HG03175 (cell line): ENCODE measurements at regions not wholly inside any gene's neighbourhood (a gene's known extent, or its start where the extent isn't known, plus 50 kb on each side); places are given as distances from the start of the nearest gene placed in this dataset.
A peak's percentile ranks its signal among the peaks of the same experiment; 100 is the strongest.

Experiments used
- ATAC-seq: cut with Tn5 transposase; IDR thresholded peaks from one replicate; pipeline ENCODE4 v1.9.1; 2021; ENCODE audit warnings: mild to moderate bottlenecking, moderate library complexity; ENCODE audit not compliant: unreplicated experiment

GRCh38 chr4:138535316-138535715, 293.2 kb upstream of the SLC7A11 start:
- no peak for ATAC-seq

DNA sequence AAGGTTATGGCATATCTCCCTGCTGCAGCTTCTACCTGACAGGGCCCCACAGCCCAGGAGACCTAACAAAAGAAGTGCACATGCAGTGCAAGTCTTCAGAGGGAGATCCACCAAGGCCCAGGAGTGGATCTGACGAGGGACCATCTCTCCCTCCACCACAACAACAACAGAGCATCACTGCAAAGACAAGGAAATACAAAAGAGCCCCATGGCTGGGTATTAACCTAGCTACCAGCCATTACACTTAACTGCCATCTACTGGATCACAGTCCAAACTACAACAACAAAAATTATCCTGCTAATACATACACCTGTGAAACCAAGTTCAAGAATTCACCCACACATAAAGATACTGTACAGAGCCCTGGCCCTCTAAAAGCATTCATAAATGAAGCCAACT, 280.2 kb upstream of the SLC7A11 start:
- peak; percentile 71 for ATAC-seq

- ATAC-seq = no peak
Observed at GRCh38 chr4:138521809-138522208, 279.7 kb upstream of the SLC7A11 start.

- no peak for ATAC-seq
Observed at GRCh38 chr4:138519436-138519835, 277.3 kb upstream of the SLC7A11 start.

DNA sequence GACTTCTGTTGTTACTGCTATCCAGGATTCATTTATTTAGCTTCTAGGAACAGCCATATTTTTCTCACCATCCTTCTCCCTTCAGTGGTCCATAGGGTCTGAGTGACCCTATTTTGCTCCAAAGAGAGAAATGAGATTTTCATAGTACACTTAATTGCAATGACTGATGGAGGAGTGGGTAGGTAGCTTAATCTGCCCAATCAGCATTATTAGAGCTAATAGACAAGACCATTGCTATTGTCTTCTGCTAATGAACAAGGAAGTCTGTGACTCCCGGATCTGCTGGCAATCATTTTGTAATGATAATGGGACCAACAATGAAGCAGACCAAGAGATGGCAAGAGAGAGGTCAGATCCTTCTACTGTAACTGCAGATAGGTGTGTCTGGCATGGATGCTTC, 271.4 kb upstream of the SLC7A11 start:
- ATAC-seq = no peak

DNA sequence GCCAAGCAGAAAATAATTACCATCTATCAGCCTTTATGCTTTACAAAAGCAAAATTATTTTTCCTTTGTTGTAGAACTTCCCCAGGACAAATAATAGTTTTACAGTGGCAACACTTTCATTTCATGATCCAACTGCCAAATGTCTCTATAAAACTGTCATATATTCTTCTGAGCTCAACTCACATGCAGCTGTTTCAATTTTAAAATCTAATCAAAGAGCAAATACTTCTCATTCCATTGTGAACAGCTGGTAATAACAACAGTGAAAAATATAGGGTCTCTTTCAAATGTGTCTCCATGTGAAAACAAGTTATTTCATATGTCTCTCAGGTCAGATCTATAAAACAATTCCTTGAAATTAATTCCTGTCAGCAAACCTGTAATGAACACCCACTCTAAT, 270.6 kb upstream of the SLC7A11 start:
- ATAC-seq = no peak

DNA sequence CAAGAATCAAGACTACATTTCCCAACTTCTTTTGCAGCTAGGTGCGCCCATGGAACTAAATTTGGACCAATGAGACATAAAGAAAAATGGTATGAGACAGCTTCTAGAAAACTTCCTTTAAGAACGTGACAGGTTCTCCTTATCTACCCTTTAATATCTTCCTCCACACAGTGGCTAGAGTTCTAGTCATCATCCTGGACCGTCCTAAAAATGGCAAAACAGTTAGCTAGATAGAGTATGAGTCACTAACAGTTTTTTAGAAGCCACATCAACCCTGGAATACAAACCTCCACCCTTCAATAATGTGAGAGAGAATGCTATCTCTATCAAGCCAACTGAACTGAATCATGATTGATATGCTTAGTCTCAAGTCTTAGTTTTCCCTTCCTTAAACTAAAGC, 267.9 kb upstream of the SLC7A11 start:
- ATAC-seq = no peak

GRCh38 chr4:138509346-138509745, 267.2 kb upstream of the SLC7A11 start:
- no peak for ATAC-seq

GRCh38 chr4:138507522-138507921, 265.4 kb upstream of the SLC7A11 start:
- no peak for ATAC-seq

- no peak for ATAC-seq
Observed at GRCh38 chr4:138501614-138502013, 259.5 kb upstream of the SLC7A11 start.

- no peak for ATAC-seq
Observed at GRCh38 chr4:138500869-138501268, 258.7 kb upstream of the SLC7A11 start.

DNA sequence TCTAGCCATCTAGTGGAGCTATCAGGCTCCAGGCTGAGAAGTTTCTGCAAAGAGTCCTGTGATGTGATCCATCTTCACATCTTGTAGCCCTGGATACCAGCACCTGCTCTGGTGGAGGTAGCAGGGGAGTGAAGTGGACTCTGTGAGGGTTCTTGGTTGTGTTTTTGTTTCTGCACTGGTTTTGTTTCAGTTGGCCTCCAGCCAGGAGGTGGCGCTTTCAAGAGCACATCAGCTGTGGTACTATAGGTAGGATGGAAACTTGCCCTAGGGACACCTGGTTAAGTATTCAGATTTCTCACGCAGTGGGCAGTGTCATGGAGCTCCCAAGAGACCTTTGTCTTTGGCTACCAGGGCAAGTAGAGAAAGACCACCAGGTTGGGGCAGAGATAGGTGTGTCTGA, 257.5 kb upstream of the SLC7A11 start:
- ATAC-seq = no peak

GRCh38 chr4:138494931-138495330, 252.8 kb upstream of the SLC7A11 start:
- ATAC-seq = peak; percentile 56

DNA sequence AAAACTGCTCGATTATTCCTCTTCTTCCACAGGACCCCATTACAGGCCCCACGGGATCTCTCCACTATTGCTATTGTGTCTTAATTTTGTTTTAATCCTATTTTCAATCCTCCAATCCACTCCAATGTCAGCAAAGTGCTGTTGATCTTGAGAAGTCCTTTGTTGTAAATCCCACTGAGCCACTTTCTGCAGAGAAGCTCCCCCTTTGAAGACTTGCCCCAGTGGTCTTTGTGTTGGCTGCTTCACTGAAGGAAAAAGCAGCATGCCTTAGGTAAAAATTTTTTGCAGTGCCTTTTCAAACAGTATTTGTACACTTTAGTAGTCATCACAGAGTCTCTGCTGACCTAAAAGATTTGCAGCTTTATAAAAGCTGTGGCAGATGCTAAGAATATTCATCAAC, 252.0 kb upstream of the SLC7A11 start:
- no peak for ATAC-seq

DNA sequence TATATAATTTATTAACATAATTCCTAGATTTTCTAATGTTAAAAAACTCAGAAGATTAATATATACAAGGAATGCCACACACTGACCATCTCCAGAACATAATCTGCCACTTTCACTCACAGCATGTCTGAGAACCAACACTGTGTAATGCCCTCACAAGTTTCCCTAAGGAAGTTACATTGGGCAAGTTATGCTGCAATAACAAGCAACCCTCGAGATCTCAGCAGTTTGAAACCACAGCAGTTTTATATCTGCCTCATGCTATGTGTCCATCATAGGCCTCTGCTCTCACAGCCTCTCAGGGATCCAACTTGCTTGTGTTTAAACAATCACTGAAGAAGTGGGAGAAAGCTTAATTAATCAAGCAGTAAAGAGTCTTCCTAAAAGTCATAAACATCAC, 250.0 kb upstream of the SLC7A11 start:
- ATAC-seq = no peak

- ATAC-seq = no peak
Observed at GRCh38 chr4:138488533-138488932, 246.4 kb upstream of the SLC7A11 start.

DNA sequence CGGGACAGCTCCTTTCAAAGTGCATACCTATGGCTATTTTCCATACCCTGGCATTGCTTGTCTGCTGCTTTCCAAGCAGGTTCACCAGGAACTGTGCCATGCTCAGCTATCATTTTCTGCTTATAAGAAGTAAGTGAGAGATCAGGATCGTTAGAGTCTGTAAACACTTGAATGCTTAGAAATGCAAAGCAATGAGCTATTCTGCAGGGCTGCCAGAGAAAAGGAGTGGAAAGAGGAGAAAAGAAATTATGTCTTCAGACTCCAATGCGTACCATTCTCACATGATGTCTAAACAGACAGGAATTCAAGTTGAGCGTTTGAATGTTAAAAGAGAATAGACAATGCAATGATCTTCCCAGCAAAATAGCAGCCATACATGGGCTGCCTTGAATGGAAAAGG, 245.5 kb upstream of the SLC7A11 start:
- no peak for ATAC-seq

DNA sequence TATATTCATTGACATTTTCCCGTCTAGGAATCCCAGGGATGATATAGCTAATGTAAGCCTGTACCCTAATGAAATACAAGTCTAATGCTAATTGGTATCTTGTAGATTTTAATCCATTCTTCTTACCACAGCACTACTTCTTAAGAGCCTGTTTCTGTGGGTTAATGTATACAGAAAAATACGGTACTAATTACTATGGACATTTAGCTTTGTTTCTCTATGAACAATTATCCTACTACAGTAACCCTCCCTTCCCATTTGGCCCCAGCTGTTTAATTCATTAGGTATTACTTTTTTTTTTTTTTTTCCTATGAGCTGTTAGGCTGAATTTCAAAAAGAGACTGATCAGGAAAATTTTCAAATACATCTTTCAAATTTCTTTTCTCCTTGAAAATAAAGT, 245.1 kb upstream of the SLC7A11 start:
- no peak for ATAC-seq

DNA sequence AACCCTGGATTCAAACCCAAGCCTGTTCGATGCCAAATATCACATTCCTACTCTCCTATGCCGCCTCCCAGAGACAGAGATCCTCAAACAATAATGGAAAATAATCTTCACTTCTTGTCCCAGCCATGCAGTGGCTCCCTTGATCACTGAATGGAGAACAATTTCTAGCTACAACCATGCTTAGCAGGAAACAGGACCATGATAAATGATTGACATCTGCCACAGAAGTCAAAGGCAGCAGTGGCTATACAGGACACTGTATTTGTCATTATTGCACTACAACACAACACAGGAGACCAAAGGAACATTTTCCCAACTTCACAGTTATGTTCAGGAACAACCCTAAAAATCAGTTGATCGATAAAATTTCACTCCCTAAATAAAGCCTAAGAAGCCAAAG, 243.3 kb upstream of the SLC7A11 start:
- no peak for ATAC-seq

- ATAC-seq = no peak
Observed at GRCh38 chr4:138475116-138475515, 233.0 kb upstream of the SLC7A11 start.

GRCh38 chr4:138473339-138473738, 231.2 kb upstream of the SLC7A11 start:
- no peak for ATAC-seq

DNA sequence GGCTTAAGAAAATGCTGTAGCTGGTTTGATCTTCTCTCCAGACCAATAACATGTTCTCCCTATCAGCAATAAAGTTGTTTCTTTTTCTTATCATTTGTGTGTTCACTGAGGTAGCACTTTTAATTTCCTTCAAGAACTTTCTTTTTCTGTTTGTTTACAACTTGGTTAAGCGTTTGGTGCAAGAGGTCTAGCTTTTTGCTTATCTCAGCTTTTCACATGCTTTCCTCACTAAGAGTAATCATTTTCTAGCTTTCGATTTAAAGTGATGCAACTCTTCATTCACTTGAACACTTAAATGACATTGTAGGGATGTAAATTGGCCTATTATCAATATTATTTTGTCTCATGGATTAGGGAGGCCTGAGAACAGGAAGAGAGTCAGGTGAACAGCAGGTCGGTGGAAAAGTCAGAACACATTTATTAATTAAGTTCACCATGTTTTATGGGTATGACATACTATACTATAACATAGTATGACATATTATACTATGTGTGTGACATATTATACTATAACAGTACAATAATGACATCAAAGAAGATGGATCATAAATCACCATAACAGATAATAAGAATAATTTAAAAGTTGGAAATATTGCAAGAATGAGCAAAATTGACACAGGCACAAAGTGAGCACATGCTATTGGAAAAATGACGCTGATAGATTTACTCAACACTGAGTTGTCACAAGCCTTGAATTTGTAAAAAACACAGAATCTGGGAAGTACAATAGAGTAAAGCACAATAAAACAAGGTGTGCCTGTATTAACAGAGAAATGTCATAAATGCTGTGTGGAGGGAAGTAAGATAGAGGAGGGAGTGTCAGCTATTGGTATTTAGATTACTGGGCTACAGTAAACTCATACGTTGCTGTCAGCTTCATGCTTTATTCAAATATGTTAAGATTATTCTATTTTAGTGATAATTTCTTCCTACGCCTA, 218.6 kb upstream of the SLC7A11 start:
- no peak for ATAC-seq

DNA sequence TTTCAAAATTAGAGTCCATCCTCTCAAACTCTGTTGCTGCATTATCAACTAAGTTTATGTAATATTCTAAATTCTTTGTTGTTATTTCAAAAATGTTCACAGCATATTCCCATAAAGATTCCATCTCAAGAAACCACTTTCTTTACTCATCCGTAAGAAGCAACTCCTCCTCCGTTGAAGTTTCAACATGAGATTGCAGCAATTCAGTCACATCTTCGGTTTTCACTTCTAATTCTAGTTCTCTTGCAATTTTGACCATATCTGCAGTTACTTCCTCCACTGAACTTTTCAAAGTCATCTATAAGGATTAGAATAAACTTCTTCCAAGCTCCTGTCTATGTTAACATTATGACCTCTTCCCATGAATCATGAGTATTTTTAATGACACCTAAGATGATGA, 216.6 kb upstream of the SLC7A11 start:
- ATAC-seq = no peak
